Endodermal cell (in vitro differentiated cells): ENCODE measurements at regions not wholly inside any gene's neighbourhood (a gene's known extent, or its start where the extent isn't known, plus 50 kb on each side); places are given as distances from the start of the nearest gene placed in this dataset.

Experiments
- DNase-seq: peaks from one replicate; pipeline ENCODE4 v3.0.0-alpha.2; 2017
- H3K27ac ChIP-seq: 2 replicates; pipeline ENCODE4 v1.5.1; 2013; ENCODE audit warnings: mild to moderate bottlenecking, low read depth, low read length, moderate library complexity
- H3K27me3 ChIP-seq: 2 replicates; pipeline ENCODE4 v1.6.1; 2013; ENCODE audit warnings: mild to moderate bottlenecking, low read length, moderate library complexity; ENCODE audit not compliant: insufficient read depth, control insufficient read depth, poor library complexity, severe bottlenecking
- H3K36me3 ChIP-seq: 2 replicates; pipeline ENCODE4 v1.7.0; 2013; ENCODE audit warnings: mild to moderate bottlenecking, low read length, moderate library complexity; ENCODE audit not compliant: control insufficient read depth, insufficient read depth
- H3K4me1 ChIP-seq: one replicate; pipeline ENCODE4 v1.7.0; 2013; ENCODE audit warnings: low read length; ENCODE audit not compliant: control insufficient read depth, insufficient read depth
- H3K4me3 ChIP-seq: 2 replicates; pipeline ENCODE4 v1.5.1; 2013; ENCODE audit warnings: mild to moderate bottlenecking, low read length, moderate library complexity
- H3K9ac ChIP-seq: 2 replicates; pipeline ENCODE4 v1.6.1; 2013; ENCODE audit warnings: mild to moderate bottlenecking, low read length, moderate library complexity; ENCODE audit not compliant: poor library complexity, severe bottlenecking; ENCODE audit errors: extremely low read depth
- H3K9me3 ChIP-seq: 2 replicates; pipeline ENCODE4 v1.6.1; 2013; ENCODE audit warnings: mild to moderate bottlenecking, low read length, moderate library complexity; ENCODE audit not compliant: control insufficient read depth
- H3K27ac Mint-ChIP-seq: 2 replicates; pipeline ENCODE4 v1.8.0; 2020; ENCODE audit warnings: mixed read lengths
- H3K27me3 Mint-ChIP-seq: 2 replicates; pipeline ENCODE4 v1.8.0; 2021; ENCODE audit warnings: mild to moderate bottlenecking, mixed read lengths; ENCODE audit not compliant: insufficient read depth
- H3K36me3 Mint-ChIP-seq: 2 replicates; pipeline ENCODE4 v1.8.0; 2020; ENCODE audit warnings: low read depth, mixed read lengths
- H3K4me1 Mint-ChIP-seq: 2 replicates; pipeline ENCODE4 v1.8.0; 2020; ENCODE audit warnings: mixed read lengths
- H3K4me3 Mint-ChIP-seq: 2 replicates; pipeline ENCODE4 v1.8.0; 2020; ENCODE audit warnings: mild to moderate bottlenecking, moderate library complexity, mixed read lengths
- H3K9me3 Mint-ChIP-seq: 2 replicates; pipeline ENCODE4 v1.8.0; 2020; ENCODE audit warnings: mild to moderate bottlenecking, mixed read lengths
- CTCF ChIP-seq: fragments of 200-600 bp; sonication (generic); conservative IDR thresholded peaks from 2 replicates; pipeline ENCODE4 v1.5.0; 2021; ENCODE audit warnings: antibody characterized with exemption, mild to moderate bottlenecking
- WGBS, 2 experiments: methylation state at CpG; one replicate each; pipeline versions ENCODE4 v1.1.5 to v1.1.7; 2013; ENCODE audit warnings: missing lambda C conversion rate in 2 of 2, mixed read lengths in 1 of 2; ENCODE audit not compliant: insufficient coverage in 1 of 2, insufficient read length in 1 of 2; 5-methylcytosine and 5-hydroxymethylcytosine counted together

- Histone ChIP-seq H3K27me3 (no peaks in the 10 kb centered on the region), H3K4me3 (no peak overlapping the region), H3K9me3 (no peaks in the 10 kb centered on the region), H3K4me1 (no peaks in the 10 kb centered on the region), H3K9ac (no peak overlapping the region), H3K27ac (no peak overlapping the region), H3K36me3 (no peaks in the 10 kb centered on the region)
- no peak for TF ChIP-seq CTCF
- no peaks in the 10 kb centered on the region for H3K36me3 Mint-ChIP-seq
- no peak for DNase-seq
- H3K27me3 Mint-ChIP-seq = peaks cover 38% of the 10 kb centered on the region
- peaks cover 11% of the 10 kb centered on the region for H3K4me1 Mint-ChIP-seq
- H3K27ac Mint-ChIP-seq = no peak overlapping the region
- H3K9me3 Mint-ChIP-seq = no peaks in the 10 kb centered on the region
- no peak overlapping the region for H3K4me3 Mint-ChIP-seq
- WGBS, 2 experiments = 85% methylated on average over 1 of the region's 1 CpG; no CpG with 5 or more reads in 1 of the 2 experiments
These were observed 106.9 kb downstream of the PAX1 start for GRCh38 chr20:21812379-21812778.

- H3K9ac ChIP-seq = no peak overlapping the region
- 94 to 100% methylated on average over 10 to 18 of the region's 18 CpGs for WGBS, 2 experiments
- no peak overlapping the region for H3K4me3 ChIP-seq
- no peak for DNase-seq
- no peaks in the 10 kb centered on the region for H3K9me3 ChIP-seq
- no peaks in the 10 kb centered on the region for H3K36me3 ChIP-seq
- Mint-ChIP-seq H3K36me3 (no peaks in the 10 kb centered on the region), H3K27me3 (peaks cover 57% of the 10 kb centered on the region), H3K27ac (no peak overlapping the region), H3K4me1 (peaks cover 9% of the 10 kb centered on the region), H3K4me3 (no peak overlapping the region), H3K9me3 (no peaks in the 10 kb centered on the region)
- no peaks in the 10 kb centered on the region for H3K4me1 ChIP-seq
- H3K27ac ChIP-seq = no peak overlapping the region
- peaks cover 18% of the 10 kb centered on the region for H3K27me3 ChIP-seq
- no peak for TF ChIP-seq CTCF
These were observed 104.6 kb downstream of the PAX1 start for GRCh38 chr20:21809961-21810523.

- Mint-ChIP-seq H3K36me3 (no peaks in the 10 kb centered on the region), H3K27ac (no peak overlapping the region), H3K27me3 (peaks cover 63% of the 10 kb centered on the region), H3K4me1 (peaks cover 9% of the 10 kb centered on the region), H3K9me3 (no peaks in the 10 kb centered on the region), H3K4me3 (no peak overlapping the region)
- Histone ChIP-seq H3K27ac (no peak overlapping the region), H3K4me1 (no peaks in the 10 kb centered on the region), H3K9me3 (no peaks in the 10 kb centered on the region), H3K9ac (no peak overlapping the region), H3K4me3 (no peak overlapping the region), H3K36me3 (no peaks in the 10 kb centered on the region), H3K27me3 (peaks cover 18% of the 10 kb centered on the region)
- WGBS, 2 experiments = 63 to 94% methylated on average over 13 to 31 of the region's 31 CpGs
- DNase-seq = peak; percentile 92
- TF ChIP-seq CTCF = peak; percentile 96
These were observed 103.6 kb downstream of the PAX1 start for GRCh38 chr20:21808863-21809664.
